Fibroblast of skin of right biceps (primary cell): ENCODE measurements at regions not wholly inside any gene's neighbourhood (a gene's known extent, or its start where the extent isn't known, plus 50 kb on each side); places are given as distances from the start of the nearest gene placed in this dataset.
A peak's percentile ranks its signal among the peaks of the same experiment; 100 is the strongest.
"Not testable (repeated sequence)": the region's sequence is repeated elsewhere in the genome, so short reads cannot be mapped to it uniquely, and the experiment has no call there.

Source experiments
- DNase-seq: peaks from one replicate; pipeline ENCODE4 v3.0.0-alpha.2; 2013

DNA sequence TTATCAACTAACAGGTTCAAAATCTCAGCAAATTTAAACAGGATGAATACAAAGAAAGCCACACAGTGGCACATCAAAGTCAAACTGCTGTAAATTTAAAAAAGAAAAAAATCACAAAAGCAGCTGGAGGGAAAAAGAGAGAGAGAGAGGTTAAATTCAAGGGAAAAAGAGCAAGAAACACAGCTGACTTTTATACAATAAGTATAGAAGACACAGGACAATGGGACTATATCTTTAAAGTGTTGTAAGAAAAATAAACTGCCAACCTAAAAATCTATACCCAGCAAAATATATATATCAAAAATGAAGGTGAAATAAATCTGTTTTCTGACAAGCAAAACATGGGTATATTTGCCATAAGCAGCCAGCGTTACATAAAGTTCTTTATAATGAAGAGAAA, 261.5 kb downstream of the TLE1 start:
- no peak for DNase-seq

DNA sequence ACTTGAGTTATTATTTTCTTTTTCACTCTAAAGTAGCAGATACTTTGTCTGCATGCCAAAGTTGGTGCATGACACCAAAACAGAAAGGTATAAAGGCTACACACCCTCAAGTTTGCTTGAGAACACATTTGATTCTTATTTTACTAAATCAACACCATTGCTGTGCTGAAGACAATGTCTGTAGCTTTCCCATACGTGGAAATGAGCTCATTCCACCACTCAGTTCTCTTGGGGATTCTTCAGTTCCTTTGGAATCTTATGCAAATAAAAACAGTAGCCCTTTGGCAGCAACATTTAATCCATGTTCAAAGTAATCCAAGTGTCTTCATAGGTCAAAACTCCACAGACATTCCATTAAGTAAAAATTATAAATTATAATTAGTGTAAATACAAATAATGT, 264.9 kb downstream of the TLE1 start:
- peak; percentile 59 for DNase-seq

DNA sequence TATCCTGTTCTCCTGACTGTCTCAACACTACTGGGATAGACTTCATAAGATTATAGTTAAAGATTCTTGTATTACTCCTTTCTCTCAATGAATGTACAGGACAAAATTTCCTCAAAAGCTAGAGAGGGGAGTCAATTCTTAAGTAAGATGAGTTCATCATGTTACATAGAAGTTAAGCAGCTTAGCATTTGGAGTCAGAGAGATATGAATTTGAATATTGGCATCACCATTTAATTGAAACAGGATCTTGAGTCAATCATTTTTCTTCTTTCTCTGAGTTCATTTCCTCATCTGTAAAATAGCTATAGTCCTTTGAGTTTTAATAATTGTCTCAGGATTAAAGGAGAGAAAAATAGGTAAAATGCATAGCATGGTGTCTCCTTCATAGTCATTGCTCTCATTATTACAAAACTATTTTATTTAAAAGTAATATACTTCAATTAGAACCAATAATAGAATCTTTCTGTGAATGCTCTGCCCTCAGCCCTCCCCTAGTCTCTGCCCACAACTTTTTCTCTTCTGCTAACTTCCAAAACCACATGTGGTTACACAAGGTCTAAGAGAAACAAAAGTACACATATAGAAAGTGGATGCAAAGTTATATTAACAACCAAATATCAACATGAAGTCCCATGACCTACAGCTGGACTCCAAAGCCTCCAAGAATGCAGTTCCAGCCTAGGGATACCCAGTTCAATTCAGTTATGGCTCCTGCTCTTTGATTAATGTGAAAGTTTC, 265.6 kb downstream of the TLE1 start:
- no peak for DNase-seq

DNA sequence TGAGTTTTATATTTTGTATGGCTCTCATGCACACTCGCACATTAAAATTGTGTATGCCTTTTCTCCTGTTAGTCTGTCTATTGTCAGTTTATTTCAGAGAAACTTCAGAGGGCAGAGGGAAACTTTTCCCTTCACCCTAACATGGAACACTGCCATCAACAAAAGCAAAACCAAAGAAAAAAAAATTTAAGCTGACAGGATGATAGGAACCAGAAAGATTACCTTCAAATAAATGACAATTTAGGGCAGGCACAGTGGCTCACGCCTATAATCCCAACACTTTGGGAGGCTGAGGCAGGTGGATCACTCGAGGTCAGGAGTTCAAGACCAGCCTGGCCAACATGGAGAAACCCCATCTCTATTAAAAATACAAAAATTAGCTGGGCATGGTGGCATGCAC, 268.3 kb downstream of the TLE1 start:
- DNase-seq: not testable (repeated sequence)

DNA sequence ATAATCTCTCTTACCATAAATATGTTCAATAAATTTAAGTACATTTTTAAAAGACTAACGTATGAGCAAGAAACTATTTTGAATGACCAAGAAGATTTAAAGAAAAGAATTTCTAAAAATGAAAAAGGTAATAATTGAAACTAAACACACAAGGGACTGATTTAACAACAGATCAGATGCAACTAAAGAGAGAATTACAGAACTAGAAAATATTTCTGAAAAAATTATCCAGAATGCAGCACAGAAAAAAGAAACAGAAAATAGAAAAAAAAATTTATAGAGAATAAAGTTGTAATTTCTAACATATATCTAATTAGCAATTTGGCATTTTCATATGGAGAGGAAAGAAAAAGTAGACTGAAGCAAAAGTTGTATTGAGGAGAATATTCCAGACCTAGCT, 269.3 kb downstream of the TLE1 start:
- DNase-seq: no peak

DNA sequence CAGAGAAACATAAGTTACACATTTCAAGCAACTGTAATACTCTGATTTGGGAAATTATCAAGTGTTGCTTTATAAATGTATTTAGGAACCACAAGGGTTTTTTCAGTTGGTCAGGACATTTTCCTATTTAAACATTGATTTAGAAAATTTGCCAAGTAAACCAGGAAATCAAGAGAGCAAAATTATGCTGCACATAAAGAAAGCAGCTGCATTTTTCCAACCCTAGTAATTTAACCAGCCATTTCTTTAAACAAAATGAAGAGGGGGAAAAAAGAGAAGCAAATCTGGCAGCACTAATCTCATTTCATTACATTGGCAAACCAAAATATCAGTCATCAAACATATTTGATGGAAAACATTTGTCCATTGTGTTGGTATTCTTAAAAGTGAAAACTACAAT, 271.4 kb downstream of the TLE1 start:
- no peak for DNase-seq

DNA sequence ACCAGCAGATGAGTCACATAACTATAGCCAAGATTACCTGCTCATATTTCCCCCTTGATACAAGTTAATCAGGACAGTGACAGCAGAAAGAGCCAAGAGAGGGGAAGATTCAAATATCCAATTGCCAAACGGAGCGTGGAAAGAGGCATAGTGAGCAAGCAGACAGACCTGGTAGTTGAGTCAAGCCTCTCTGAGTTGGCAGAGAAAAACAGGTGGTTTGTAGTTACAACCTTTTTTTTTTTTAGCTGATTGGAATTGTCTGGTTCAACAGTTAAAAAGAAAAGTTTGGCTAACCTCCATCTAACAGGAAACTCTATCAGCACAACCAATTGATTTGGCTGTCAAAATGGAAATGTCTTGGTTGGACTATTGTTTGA, 272.1 kb downstream of the TLE1 start:
- no peak for DNase-seq

DNA sequence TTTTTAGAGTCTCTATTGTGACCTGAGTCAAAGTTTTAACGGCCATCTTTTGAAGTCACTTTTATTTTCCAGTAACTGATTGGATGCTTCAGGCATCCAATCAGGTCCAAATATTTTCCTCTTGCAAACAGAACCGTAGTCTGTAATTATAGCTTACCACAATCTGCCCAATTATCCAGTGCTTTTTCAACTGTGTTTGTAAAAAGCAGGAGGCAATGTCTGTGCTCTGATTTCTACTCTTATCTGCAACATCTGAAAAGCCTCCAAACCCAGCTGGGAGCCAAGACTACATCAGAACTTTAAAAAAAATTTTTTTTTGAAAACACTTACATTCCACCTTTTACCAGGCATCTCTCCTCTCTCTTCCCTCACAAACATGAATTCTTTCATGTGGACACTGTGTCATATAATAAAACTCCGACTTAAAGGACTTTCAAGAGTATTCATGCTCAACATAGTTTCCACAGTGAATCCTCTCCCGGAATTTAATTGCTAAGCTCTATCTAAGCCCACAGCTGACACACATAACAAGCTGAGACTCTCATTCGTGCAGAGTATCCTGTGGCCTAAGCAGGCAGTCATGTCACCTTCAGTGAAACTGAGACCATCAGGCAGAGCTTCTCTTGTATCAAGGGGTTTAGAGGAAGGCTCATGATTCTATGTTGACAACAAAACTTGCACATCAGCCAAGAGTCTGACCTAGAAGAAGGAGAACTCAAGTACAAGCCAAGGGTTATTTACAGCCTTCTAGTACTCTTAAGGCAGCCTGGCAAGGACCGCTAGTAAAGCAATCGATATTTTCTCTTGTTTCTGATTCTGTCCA, 272.7 kb downstream of the TLE1 start:
- peak; percentile 65 for DNase-seq

DNA sequence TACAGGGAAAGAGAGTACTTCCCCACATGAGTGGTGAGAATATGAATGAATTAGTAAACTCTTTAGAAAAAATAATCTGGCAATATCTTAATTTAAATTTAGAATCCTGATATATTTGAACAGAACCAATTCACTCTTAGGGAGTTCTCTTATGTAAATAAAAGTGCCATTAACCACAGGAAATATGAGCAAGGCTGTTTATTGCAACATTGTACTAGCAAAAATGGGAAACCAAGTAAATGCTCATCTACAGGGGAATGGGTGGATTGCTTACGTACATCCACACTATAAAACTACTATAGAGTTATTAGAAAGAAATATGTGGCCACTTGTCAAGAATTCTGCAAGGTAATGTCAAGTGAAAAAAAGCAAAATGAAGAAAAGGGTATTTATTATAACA, 274.5 kb downstream of the TLE1 start:
- DNase-seq: no peak

DNA sequence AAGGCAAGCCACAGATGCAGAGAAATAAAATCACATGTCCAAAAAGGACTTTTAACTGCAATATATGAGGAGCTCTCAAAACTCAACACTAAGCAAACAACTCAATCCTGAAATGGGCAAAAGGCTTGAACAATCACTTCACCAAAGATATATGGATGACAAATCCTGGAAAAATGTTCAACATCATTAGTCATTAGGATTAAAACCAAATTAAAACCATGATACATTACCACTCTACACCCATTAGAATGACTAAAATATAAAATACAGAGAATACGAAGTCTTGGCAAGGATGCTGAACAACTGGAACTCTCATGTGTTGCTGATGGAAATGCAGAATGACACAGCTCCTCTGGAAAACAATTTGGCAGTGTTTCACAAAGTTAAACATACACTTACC, 277.4 kb downstream of the TLE1 start:
- peak; percentile 90 for DNase-seq

DNA sequence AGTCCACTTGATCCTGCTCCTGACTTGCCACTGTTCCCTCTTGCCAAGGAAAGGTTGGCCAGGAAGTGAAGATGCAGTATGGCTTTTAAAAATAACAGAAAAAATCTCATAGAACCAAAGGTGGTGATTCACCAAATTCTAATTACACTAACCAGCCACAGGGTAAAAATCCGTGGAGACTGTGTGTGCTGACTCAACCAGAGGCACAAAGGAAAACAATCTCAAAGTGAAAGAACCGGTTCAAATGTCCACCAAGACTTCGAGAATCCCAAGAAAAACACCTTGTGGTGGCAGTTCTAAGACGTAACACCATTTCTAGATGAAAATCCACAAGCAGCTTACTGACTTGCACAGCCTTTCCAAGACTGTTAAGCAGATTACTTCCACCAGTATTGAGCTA, 279.1 kb downstream of the TLE1 start:
- DNase-seq: peak; percentile 88

DNA sequence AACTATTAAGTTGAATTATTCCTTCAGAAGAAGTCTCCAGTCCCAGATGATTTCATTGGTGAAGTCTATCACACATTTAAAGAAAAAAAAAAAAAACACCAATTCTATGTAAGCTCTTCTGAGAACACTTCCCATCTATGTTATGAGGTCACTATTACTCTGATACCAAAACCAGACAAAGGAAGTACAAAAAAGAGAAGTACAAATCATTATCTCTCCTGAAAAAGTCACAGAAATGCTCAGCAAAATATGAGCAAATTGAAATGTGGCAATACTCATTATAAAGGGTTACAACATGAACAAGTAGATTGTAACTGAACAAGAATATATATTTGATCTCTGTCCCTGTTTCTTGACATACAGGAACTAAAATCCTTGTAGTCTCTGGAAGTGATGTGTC, 280.4 kb downstream of the TLE1 start:
- DNase-seq: no peak

DNA sequence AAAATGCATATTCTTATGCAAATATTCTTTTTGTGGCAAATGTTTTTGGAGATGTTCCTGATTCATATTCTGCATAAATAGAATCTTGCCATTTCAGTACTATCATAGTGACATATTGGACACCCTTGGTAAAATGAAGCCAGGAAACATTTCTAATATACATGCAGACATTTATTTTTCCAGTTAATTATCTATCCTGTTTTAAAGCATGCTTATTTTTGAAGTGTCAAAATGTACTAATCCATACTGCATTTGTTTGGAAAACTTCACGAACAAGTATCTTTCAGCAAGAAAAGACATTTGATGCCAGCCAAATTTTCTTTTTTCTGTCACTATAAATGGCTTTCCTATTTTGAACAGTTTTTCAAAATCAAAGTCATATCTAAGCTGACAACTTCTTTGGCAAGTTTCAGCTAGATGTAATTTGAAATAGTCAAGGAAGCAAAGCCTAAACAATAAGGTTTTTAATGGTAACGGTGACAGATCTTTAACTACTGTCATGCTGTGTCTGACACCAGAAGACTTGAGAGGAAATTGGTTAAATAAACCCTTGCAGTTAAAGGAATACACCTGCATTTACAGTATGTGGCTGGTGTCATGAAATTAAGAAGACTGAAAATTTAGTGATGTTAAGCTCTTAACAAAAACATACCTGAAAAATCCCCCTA, 284.3 kb downstream of the TLE1 start:
- no peak for DNase-seq

DNA sequence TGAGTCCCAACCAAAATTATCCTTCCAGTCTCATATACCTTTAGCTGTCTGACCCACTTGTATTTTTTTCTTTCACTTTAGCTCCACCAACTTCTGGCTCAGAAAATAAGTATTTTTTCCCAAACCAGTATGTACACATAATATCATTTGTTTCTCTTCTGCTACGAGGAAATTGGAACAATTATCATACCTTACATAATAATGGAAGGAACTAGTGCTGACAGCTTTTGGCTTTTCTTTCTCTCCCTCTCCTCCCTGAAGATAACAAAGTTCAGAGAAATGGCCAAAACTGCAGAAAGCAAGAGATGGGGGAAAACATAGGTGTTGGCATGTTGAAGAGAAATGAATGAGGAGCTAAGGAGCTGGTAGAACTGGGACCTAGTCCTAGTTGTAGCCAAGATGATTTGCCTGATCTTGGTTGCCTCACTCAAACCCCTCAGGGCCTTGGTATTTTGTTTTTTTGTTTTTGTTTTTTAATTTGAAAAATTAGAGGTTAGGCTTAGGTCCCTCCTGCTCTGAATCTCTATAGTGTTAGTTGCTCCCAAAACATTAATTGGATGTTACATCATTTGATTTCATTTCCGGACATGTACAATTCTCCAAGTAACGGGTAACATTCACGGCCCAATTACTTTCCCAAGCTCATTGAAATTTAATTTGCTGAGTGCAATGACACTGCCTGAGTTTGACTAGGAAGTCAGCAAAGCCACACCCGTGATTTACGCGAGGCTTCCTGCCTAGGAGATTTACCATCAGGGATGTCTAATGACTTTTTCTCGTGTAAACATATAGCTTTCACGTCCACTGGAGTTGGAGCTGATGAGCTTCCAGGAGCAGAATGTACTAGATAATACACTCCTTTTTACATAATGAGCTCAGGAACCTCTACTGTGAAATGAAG, 291.6 kb downstream of the TLE1 start:
- DNase-seq: no peak

DNA sequence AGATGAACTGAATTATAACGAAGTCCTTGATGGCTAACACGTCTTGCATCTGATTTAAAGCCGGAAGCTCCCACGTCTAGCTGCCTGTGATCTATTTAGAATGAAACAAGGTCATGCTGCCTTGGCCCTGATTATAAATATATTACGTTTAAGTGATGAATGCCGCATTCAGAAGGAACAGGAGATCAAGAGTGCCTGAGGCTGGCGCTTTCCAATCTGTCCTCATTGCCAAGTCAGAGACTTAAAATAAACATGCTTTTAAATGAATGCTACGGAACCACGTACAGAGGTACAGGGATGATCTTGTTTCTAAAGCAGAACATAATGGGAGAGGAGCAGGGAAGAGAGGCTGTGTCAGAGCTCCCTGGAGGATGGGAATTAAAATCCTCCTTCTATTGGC, 292.8 kb downstream of the TLE1 start:
- no peak for DNase-seq

DNA sequence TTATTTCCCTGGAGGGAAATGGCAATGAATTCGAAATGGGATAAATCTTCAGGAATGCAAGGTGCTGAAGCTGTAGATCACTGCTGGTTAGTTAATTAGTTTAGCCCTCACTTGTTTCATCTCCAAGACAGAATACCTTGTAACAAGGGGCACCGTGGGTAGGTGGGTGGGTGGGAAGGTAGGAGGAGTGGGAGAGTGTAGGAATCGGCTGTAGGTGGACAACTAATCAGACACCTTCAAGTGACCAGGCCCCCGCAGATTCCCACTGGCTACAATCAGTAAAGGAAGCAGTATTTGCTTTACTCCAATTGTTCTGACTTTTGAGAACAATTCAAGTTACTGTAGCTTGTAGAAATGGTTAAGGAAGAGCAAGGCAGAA, 293.7 kb downstream of the TLE1 start:
- no peak for DNase-seq

DNA sequence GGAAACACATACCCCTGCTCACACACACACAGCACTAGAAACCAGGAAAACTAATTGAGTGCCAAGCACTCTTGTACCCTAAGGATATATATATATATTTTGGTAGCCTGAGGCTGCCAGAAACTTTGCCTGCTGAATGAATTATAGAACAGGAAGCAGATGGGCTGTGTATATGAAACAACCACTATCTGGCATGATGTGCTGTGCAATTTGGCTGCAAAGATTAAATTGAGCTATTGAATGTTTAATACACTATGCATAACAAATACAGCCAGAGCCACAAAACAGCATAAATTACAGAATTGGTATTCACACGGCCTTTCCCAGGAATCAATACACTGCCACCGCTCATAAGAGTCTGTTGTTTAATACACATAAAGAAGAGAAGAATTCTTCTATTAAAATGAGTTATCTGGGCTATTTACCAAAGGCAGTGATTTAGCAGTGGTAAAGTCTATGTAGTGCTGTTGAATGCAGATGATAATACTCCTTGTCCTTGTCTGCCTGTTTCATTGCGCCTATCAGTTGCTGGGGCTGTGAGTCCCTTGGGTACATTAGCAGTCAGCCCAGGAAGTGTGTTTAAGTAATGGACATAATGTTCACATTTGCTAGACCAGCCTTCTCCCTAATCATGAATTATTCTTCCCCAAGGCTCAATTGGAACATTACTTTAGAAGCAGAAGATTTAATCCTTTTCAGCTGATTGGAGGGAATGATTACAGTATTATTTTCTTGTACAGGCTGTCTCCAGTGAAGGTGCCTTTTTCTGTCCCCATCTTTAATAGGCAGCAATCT, 294.3 kb downstream of the TLE1 start:
- DNase-seq: no peak

DNA sequence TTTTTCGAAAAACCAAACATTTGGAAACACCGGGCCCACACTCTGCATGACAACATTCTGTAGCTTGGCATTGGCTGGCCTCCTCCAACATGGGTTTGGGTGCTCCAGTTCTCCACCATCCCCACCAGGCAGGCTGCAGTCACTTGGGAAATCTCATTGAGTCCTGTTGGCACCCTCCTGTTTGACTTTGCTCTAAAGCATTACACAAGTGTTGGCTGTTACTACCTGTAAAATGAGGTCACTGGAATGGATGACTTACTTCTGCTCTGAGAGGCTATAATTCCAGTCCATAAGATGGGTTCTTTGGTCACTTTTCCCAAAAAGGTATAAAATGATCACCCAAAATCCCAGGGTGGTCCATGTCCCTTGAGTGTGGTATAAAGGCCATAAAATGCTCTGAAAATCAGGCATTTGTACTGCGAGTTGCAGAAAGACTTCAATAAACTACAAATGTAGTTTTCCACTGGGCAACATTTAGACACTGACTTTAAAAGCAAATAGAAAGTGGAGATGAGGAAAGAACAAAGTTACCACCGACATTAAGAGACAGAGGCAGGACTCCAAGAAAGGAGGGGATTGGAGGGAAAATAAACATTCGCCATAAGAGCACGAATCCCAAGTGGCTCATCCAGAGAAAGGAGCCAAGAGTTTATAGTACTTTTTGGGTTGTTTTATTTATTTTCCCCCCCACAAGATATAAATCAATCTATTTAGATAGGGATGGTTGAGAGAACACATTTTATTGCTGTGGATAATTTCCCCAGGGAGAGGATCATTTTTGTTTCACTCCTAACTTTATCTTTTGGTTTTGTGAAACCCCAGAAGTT, 295.1 kb downstream of the TLE1 start:
- peak; percentile 30 for DNase-seq

DNA sequence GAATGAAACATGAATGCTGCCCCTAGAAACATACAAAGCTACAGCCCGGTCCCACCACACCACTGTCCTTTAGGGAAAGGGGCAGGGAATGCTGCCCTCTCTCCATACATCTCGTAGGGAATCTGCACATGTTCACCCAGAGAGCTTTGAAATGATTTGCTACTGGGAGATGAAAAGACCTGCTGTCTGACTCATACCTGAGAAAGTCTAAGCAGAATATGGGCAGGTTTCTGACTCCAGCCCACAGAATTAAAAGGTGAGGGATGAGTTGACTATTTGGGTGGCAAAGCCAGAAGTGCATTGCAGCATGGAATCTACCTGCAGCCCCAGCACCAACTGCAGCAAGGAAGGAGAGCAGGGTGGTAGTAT, 297.9 kb downstream of the TLE1 start:
- no peak for DNase-seq

DNA sequence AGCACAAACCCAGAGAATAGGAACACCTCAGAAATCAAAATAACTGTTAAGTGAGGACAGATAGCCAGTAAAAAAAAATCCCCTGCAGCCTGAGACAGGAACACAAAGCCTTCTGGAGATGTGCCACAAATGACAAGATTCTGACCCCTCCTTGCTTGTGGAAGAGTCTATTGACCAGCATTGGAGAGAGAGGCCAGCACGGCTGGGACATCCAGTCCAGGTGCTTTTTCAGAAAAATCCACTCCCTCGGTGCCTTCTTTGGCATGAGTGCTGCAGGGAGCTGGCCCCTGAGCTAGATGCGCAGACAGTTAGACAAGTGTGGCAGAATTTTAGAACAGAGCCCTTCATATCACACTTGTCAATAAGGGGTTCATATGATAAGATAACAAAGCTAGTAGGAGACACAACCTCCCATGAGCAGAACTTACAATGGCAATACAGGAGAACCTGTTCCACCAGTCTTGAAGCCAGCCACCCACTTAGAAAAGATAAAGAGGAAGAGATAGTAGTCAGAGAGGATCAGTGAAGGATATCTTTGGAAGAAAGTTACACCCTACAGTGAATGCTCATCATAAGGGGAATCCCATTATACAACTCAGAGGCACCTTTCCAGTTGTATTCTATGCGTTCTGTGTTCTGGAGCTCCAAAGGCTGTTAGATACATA, 298.4 kb downstream of the TLE1 start:
- DNase-seq: no peak

DNA sequence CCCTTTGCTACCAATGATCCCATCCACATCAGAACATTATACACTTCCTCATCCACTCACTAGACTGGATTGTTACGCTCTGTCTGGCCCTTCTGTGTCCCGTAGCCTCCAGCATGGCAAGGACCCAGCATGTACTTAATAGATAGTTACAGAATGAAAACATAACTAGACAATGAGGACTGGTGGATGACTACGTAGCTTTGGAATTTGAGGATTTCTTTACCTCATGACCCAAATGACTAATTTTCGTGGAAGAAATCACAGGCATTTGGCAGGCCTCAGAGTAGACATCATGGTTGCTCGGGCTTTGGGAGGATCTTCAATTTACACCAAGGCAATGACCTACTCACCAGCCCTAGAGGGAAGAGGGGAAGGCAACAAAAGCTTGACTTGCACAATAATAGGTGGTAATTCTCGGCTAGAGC, 299.8 kb downstream of the TLE1 start:
- peak; percentile 100 for DNase-seq
